K562 (cell line): ENCODE measurements at regions not wholly inside any gene's neighbourhood (a gene's known extent, or its start where the extent isn't known, plus 50 kb on each side); places are given as distances from the start of the nearest gene placed in this dataset.
A peak's percentile ranks its signal among the peaks of the same experiment; 100 is the strongest.

Experiments
- BMI1 ChIP-seq: fragments of 150-350 bp; IDR thresholded peaks from 2 replicates; pipeline ENCODE4 v1.6.1; 2014; ENCODE audit warnings: low read length
- CBX5 ChIP-seq: IDR thresholded peaks from 2 replicates; pipeline ENCODE4 v1.6.1; 2014; ENCODE audit warnings: low read depth, borderline replicate concordance
- CXXC5 ChIP-seq: fragments of 250-450 bp; sonication (Bioruptor Pico); IDR thresholded peaks from 2 replicates; pipeline ENCODE4 v1.8.0; 2022; ENCODE audit warnings: inconsistent platforms, mild to moderate bottlenecking, moderate library complexity
- EHMT2 ChIP-seq: fragments of 450-650 bp; IDR thresholded peaks from 2 replicates; pipeline ENCODE4 v1.6.1; 2018; ENCODE audit warnings: antibody characterized with exemption
- EP300 ChIP-seq: IDR thresholded peaks from 2 replicates; pipeline ENCODE4 v1.6.1; 2012; ENCODE audit warnings: low read length, improper control_type of control experiment
- ETS2 ChIP-seq: IDR thresholded peaks from 2 replicates; pipeline ENCODE4 v1.6.1; 2016; ENCODE audit warnings: borderline replicate concordance, missing genetic modification characterization, mild to moderate bottlenecking, moderate library complexity, missing compliant biosample characterization; ENCODE audit not compliant: poor library complexity, severe bottlenecking
- MAFG ChIP-seq: fragments of 450-650 bp; conservative IDR thresholded peaks from 2 replicates; pipeline ENCODE4 v1.6.1; 2016; ENCODE audit warnings: missing genetic modification characterization, missing compliant biosample characterization
- NBN ChIP-seq: fragments of 450-650 bp; IDR thresholded peaks from 2 replicates; pipeline ENCODE4 v1.6.1; 2016; ENCODE audit warnings: low read depth, mild to moderate bottlenecking
- NCOA4 ChIP-seq: fragments of 450-650 bp; IDR thresholded peaks from 2 replicates; pipeline ENCODE4 v1.6.1; 2018; ENCODE audit warnings: mild to moderate bottlenecking; ENCODE audit not compliant: partially characterized antibody
- RFX1 ChIP-seq: fragments of 450-650 bp; IDR thresholded peaks from 2 replicates; pipeline ENCODE4 v1.6.1; 2016; ENCODE audit warnings: mild to moderate bottlenecking, moderate library complexity
- SAFB2 ChIP-seq: fragments of 200-400 bp; formaldehyde crosslinking; IDR thresholded peaks from 2 replicates; pipeline ENCODE4 v1.6.1; 2018; ENCODE audit warnings: borderline replicate concordance, low read length, low read depth, moderate library complexity; ENCODE audit not compliant: severe bottlenecking
- SMARCE1 ChIP-seq: fragments of 450-650 bp; IDR thresholded peaks from 2 replicates; pipeline ENCODE4 v1.7.1; 2016; ENCODE audit warnings: mild to moderate bottlenecking
- TCF3 ChIP-seq: sonication (generic); formaldehyde crosslinking; IDR thresholded peaks from 2 replicates; pipeline ENCODE4 v1.4.0; 2020; ENCODE audit warnings: mild to moderate bottlenecking, missing genetic modification reagents
- TRIM24 ChIP-seq, 2 experiments: fragments of 450-650 bp; IDR thresholded peaks; 2 replicates each; pipeline ENCODE4 v1.6.1; 2016
- U2AF1 ChIP-seq: fragments of 200-400 bp; formaldehyde crosslinking; optimal IDR thresholded peaks from 2 replicates; pipeline ENCODE3; 2017; ENCODE audit warnings: mild to moderate bottlenecking, low read depth, low read length, moderate library complexity
- XRCC4 ChIP-seq: IDR thresholded peaks from one replicate; pipeline ENCODE4 v1.6.1; 2011; ENCODE audit not compliant: insufficient read depth, insufficient read length; ENCODE audit errors: extremely low read depth
- YBX1 ChIP-seq: fragments of 450-650 bp; IDR thresholded peaks from 2 replicates; pipeline ENCODE4 v1.7.1; 2016; ENCODE audit warnings: mild to moderate bottlenecking
- TF ChIP-seq, protein P1 (sequence below): sonication (generic); formaldehyde crosslinking; IDR thresholded peaks from 2 replicates; pipeline ENCODE4 v1.8.0; 2022; ENCODE audit warnings: mild to moderate bottlenecking, missing genetic modification reagents
- TF ChIP-seq, protein P2 (sequence below): fragments of 250-450 bp; sonication (Bioruptor Pico); IDR thresholded peaks from 2 replicates; pipeline ENCODE4 v1.4.0; 2020
- TF ChIP-seq, protein P3 (sequence below): fragments of 450-650 bp; formaldehyde crosslinking; IDR thresholded peaks from 2 replicates; pipeline ENCODE4 v1.4.0; 2020; ENCODE audit warnings: mild to moderate bottlenecking, moderate library complexity
- TF ChIP-seq, protein P4 (sequence below): sonication (generic); formaldehyde crosslinking; IDR thresholded peaks from 2 replicates; pipeline ENCODE4 v1.8.1; 2023; ENCODE audit warnings: mild to moderate bottlenecking, missing genetic modification reagents
- TF ChIP-seq, protein P5 (sequence below): fragments of 450-650 bp; IDR thresholded peaks from 2 replicates; pipeline ENCODE4 v1.6.1; 2016; ENCODE audit warnings: missing biosample characterization, missing genetic modification characterization
- TF ChIP-seq, protein P6 (sequence below): fragments of 450-650 bp; formaldehyde crosslinking; IDR thresholded peaks from 2 replicates; pipeline ENCODE4 v1.4.0; 2020; ENCODE audit warnings: mild to moderate bottlenecking, moderate library complexity

DNA sequence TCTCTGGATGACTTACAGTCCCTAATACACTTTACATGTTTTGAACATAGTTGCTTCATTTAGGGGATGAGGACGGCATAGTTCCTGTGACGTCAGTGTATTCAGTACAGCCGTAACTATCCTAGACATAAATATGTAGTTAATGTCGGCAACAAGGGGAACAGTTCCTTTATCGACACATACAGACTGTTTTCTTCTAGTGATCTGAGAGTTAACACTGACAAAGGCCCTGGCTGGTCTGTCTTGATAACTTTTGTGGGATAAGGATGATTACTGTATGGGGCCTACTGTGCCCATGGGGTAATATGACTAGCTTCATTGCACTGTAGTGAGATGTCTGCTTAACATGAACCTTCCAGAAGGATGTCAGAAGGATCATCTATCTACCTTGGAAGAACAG lies 131.2 kb downstream of the ZNF518B start (continued):
- TF ChIP-seq RFX1 (peak; percentile 28; the same call in 1 of the 2 replicates), YBX1 (no peak), NCOA4 (peak; percentile 42), CXXC5 (CRISPR knock-in tag) (peak; percentile 60), SMARCE1 (peak; percentile 93), NBN (peak; percentile 79), BMI1 (no peak), TRIM24 (IDR thresholded peaks at IDR 0.05) (peak; percentile 95 to 96), ETS2 (tag) (no peak), EP300 (peak; percentile 98), CBX5 (no peak), XRCC4 (no peak), TCF3 (CRISPR knock-in tag) (peak; percentile 99), EHMT2 (peak; percentile 39), MAFG (no peak), SAFB2 (no peak), U2AF1 (no peak)
- TF ChIP-seq, protein P1, sequence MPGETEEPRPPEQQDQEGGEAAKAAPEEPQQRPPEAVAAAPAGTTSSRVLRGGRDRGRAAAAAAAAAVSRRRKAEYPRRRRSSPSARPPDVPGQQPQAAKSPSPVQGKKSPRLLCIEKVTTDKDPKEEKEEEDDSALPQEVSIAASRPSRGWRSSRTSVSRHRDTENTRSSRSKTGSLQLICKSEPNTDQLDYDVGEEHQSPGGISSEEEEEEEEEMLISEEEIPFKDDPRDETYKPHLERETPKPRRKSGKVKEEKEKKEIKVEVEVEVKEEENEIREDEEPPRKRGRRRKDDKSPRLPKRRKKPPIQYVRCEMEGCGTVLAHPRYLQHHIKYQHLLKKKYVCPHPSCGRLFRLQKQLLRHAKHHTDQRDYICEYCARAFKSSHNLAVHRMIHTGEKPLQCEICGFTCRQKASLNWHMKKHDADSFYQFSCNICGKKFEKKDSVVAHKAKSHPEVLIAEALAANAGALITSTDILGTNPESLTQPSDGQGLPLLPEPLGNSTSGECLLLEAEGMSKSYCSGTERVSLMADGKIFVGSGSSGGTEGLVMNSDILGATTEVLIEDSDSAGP = no peak
- TF ChIP-seq, protein P2, sequence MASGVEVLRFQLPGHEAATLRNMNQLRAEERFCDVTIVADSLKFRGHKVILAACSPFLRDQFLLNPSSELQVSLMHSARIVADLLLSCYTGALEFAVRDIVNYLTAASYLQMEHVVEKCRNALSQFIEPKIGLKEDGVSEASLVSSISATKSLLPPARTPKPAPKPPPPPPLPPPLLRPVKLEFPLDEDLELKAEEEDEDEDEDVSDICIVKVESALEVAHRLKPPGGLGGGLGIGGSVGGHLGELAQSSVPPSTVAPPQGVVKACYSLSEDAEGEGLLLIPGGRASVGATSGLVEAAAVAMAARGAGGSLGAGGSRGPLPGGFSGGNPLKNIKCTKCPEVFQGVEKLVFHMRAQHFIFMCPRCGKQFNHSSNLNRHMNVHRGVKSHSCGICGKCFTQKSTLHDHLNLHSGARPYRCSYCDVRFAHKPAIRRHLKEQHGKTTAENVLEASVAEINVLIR (CRISPR knock-in tag) = peak; percentile 85
- TF ChIP-seq, protein P3, sequence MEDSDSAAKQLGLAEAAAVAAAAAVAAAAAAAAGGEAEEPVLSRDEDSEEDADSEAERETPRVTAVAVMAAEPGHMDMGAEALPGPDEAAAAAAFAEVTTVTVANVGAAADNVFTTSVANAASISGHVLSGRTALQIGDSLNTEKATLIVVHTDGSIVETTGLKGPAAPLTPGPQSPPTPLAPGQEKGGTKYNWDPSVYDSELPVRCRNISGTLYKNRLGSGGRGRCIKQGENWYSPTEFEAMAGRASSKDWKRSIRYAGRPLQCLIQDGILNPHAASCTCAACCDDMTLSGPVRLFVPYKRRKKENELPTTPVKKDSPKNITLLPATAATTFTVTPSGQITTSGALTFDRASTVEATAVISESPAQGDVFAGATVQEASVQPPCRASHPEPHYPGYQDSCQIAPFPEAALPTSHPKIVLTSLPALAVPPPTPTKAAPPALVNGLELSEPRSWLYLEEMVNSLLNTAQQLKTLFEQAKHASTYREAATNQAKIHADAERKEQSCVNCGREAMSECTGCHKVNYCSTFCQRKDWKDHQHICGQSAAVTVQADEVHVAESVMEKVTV (CRISPR knock-in tag) = no peak
- TF ChIP-seq, protein P4, sequence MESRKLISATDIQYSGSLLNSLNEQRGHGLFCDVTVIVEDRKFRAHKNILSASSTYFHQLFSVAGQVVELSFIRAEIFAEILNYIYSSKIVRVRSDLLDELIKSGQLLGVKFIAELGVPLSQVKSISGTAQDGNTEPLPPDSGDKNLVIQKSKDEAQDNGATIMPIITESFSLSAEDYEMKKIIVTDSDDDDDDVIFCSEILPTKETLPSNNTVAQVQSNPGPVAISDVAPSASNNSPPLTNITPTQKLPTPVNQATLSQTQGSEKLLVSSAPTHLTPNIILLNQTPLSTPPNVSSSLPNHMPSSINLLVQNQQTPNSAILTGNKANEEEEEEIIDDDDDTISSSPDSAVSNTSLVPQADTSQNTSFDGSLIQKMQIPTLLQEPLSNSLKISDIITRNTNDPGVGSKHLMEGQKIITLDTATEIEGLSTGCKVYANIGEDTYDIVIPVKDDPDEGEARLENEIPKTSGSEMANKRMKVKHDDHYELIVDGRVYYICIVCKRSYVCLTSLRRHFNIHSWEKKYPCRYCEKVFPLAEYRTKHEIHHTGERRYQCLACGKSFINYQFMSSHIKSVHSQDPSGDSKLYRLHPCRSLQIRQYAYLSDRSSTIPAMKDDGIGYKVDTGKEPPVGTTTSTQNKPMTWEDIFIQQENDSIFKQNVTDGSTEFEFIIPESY (CRISPR knock-in tag) = no peak
- TF ChIP-seq, protein P5, sequence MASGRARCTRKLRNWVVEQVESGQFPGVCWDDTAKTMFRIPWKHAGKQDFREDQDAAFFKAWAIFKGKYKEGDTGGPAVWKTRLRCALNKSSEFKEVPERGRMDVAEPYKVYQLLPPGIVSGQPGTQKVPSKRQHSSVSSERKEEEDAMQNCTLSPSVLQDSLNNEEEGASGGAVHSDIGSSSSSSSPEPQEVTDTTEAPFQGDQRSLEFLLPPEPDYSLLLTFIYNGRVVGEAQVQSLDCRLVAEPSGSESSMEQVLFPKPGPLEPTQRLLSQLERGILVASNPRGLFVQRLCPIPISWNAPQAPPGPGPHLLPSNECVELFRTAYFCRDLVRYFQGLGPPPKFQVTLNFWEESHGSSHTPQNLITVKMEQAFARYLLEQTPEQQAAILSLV (tag) = no peak; the same call in 1 of the 2 replicates
- TF ChIP-seq, protein P6, sequence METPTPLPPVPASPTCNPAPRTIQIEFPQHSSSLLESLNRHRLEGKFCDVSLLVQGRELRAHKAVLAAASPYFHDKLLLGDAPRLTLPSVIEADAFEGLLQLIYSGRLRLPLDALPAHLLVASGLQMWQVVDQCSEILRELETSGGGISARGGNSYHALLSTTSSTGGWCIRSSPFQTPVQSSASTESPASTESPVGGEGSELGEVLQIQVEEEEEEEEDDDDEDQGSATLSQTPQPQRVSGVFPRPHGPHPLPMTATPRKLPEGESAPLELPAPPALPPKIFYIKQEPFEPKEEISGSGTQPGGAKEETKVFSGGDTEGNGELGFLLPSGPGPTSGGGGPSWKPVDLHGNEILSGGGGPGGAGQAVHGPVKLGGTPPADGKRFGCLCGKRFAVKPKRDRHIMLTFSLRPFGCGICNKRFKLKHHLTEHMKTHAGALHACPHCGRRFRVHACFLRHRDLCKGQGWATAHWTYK (CRISPR knock-in tag) = peak; percentile 71
